SK-N-SH (cell line): ENCODE measurements at regions not wholly inside any gene's neighbourhood (a gene's known extent, or its start where the extent isn't known, plus 50 kb on each side); places are given as distances from the start of the nearest gene placed in this dataset.

Experiments
- CTCF ChIP-seq: fragments of 200-600 bp; sonication (generic); IDR thresholded peaks from 2 replicates; pipeline ENCODE4 v1.6.1; 2017; ENCODE audit warnings: antibody characterized with exemption, mild to moderate bottlenecking, moderate library complexity
- EP300 ChIP-seq, 2 experiments: IDR thresholded peaks; 2 replicates each; pipeline versions ENCODE4 v1.4.0 to v1.6.1; 2012; ENCODE audit warnings: borderline replicate concordance in 1 of 2, low read depth in 1 of 2, low read length in 1 of 2
- SMC3 ChIP-seq: IDR thresholded peaks from 2 replicates; pipeline ENCODE4 v1.6.1; 2012; ENCODE audit warnings: low read depth, low read length, improper control_type of control experiment
- USF1 ChIP-seq: IDR thresholded peaks from 2 replicates; pipeline ENCODE4 v1.4.0; 2012; ENCODE audit warnings: low read depth, borderline replicate concordance
- TF ChIP-seq, protein P1 (sequence below): IDR thresholded peaks from 2 replicates; pipeline ENCODE4 v1.4.0; 2012; ENCODE audit warnings: low read depth, borderline replicate concordance

DNA sequence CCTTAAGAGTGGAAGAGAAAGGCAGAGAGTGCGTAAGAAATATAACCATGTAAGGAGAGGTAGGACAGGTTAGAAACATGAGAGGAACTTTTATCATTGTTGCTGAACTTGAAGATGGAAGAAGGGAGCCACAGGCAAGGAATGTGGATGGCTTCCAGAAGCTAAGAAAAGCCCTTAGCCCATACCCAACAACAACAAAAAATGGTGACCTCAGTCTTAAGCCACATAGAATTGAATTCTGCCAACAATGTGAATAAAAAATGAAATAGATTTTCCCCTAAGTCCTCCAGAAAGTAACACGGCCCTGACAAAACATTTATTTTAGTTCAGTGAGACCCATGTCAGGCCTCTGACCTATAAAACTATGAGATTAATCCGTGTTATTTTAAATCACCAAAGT lies 767.3 kb downstream of the FAM181B start:
- TF ChIP-seq, protein P1, sequence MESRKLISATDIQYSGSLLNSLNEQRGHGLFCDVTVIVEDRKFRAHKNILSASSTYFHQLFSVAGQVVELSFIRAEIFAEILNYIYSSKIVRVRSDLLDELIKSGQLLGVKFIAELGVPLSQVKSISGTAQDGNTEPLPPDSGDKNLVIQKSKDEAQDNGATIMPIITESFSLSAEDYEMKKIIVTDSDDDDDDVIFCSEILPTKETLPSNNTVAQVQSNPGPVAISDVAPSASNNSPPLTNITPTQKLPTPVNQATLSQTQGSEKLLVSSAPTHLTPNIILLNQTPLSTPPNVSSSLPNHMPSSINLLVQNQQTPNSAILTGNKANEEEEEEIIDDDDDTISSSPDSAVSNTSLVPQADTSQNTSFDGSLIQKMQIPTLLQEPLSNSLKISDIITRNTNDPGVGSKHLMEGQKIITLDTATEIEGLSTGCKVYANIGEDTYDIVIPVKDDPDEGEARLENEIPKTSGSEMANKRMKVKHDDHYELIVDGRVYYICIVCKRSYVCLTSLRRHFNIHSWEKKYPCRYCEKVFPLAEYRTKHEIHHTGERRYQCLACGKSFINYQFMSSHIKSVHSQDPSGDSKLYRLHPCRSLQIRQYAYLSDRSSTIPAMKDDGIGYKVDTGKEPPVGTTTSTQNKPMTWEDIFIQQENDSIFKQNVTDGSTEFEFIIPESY = no peak
- TF ChIP-seq SMC3 = no peak
- TF ChIP-seq CTCF = no peak
- TF ChIP-seq USF1 = no peak
- TF ChIP-seq EP300 (IDR thresholded peaks at IDR 0.05; ENCODE audit: borderline replicate concordance in 1 of 2, low read depth in 1 of 2, low read length in 1 of 2) = no peak
